Ovary (tissue), 3 donors: ENCODE measurements at regions not wholly inside any gene's neighbourhood (a gene's known extent, or its start where the extent isn't known, plus 50 kb on each side); places are given as distances from the start of the nearest gene placed in this dataset.

Experiments used
- EP300 ChIP-seq: sonication (generic); formaldehyde crosslinking; IDR thresholded peaks from one replicate; pipeline ENCODE4 v1.6.1; 2017; ENCODE audit warnings: antibody characterized with exemption
- TF ChIP-seq, protein P1 (sequence below), 3 donors: fragments of 450-650 bp in 2 of 3; fragments of 200-600 bp in 1 of 3; IDR thresholded peaks; one replicate each; pipeline versions ENCODE4 v1.5.1 to v1.8.0; 2016 to 2022; ENCODE audit warnings: antibody characterized with exemption in 3 of 3, mild to moderate bottlenecking in 1 of 3
- donor health status: DM: no; HTN: no; CAD: no.

GRCh38 chr2:163405298-163405697, 330.5 kb downstream of the FIGN start:
- TF ChIP-seq, protein P1, sequence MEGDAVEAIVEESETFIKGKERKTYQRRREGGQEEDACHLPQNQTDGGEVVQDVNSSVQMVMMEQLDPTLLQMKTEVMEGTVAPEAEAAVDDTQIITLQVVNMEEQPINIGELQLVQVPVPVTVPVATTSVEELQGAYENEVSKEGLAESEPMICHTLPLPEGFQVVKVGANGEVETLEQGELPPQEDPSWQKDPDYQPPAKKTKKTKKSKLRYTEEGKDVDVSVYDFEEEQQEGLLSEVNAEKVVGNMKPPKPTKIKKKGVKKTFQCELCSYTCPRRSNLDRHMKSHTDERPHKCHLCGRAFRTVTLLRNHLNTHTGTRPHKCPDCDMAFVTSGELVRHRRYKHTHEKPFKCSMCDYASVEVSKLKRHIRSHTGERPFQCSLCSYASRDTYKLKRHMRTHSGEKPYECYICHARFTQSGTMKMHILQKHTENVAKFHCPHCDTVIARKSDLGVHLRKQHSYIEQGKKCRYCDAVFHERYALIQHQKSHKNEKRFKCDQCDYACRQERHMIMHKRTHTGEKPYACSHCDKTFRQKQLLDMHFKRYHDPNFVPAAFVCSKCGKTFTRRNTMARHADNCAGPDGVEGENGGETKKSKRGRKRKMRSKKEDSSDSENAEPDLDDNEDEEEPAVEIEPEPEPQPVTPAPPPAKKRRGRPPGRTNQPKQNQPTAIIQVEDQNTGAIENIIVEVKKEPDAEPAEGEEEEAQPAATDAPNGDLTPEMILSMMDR (IDR thresholded peaks at IDR 0.05): no peak
- no peak for TF ChIP-seq EP300
